GM18873 (cell line): ENCODE measurements at regions not wholly inside any gene's neighbourhood (a gene's known extent, or its start where the extent isn't known, plus 50 kb on each side); places are given as distances from the start of the nearest gene placed in this dataset.
"Not testable (repeated sequence)": the region's sequence is repeated elsewhere in the genome, so short reads cannot be mapped to it uniquely, and the experiment has no call there.

Experiments used
- ATAC-seq: cut with Tn5 transposase; IDR thresholded peaks from one replicate; pipeline ENCODE4 v1.9.1; 2021; ENCODE audit warnings: mild to moderate bottlenecking, moderate library complexity, moderate number of reproducible peaks; ENCODE audit not compliant: unreplicated experiment, low FRiP score

- no peak for ATAC-seq
Observed at GRCh38 chr4:34972189-34972588, 1272.1 kb downstream of the ARAP2 start.

- ATAC-seq, result no peak
Observed at GRCh38 chr4:34973650-34974312, 1270.5 kb downstream of the ARAP2 start.

GRCh38 chr4:34974313-34974680 is 1270.0 kb downstream of the ARAP2 start:
- ATAC-seq, result no peak

- ATAC-seq, result not testable (repeated sequence)
Observed at GRCh38 chr4:35021222-35021621, 1223.1 kb downstream of the ARAP2 start.

GRCh38 chr4:35025152-35025834 is 1219.0 kb downstream of the ARAP2 start:
- no peak for ATAC-seq

- ATAC-seq, result no peak
Observed at GRCh38 chr4:35038079-35038805, 1206.1 kb downstream of the ARAP2 start.

- ATAC-seq, result no peak
Observed at GRCh38 chr4:35038845-35039244, 1205.5 kb downstream of the ARAP2 start.

GRCh38 chr4:35052546-35052945 is 1191.8 kb downstream of the ARAP2 start:
- no peak for ATAC-seq

GRCh38 chr4:35063031-35063570 is 1181.2 kb downstream of the ARAP2 start:
- ATAC-seq, result no peak

GRCh38 chr4:35066406-35066805 is 1177.9 kb downstream of the ARAP2 start:
- ATAC-seq, result no peak

- ATAC-seq, result no peak
Observed at GRCh38 chr4:35080799-35081198, 1163.5 kb downstream of the ARAP2 start.

GRCh38 chr4:35087218-35087617 is 1157.1 kb downstream of the ARAP2 start:
- ATAC-seq, result no peak

- ATAC-seq, result no peak
Observed at GRCh38 chr4:35100932-35101331, 1143.4 kb downstream of the ARAP2 start.

GRCh38 chr4:35102066-35102465 is 1142.2 kb downstream of the ARAP2 start:
- ATAC-seq, result no peak

- no peak for ATAC-seq
Observed at GRCh38 chr4:35105486-35105885, 1138.8 kb downstream of the ARAP2 start.

- ATAC-seq, result no peak
Observed at GRCh38 chr4:35106091-35106734, 1138.1 kb downstream of the ARAP2 start.

- ATAC-seq, result no peak
Observed at GRCh38 chr4:35124106-35124505, 1120.2 kb downstream of the ARAP2 start.

- ATAC-seq, result no peak
Observed at GRCh38 chr4:35125995-35126712, 1118.2 kb downstream of the ARAP2 start.

GRCh38 chr4:35138449-35138848 is 1105.9 kb downstream of the ARAP2 start:
- ATAC-seq, result no peak

GRCh38 chr4:35147761-35148160 is 1096.6 kb downstream of the ARAP2 start:
- ATAC-seq, result no peak
